ENCODE measurements at regions not wholly inside any gene's neighbourhood (a gene's known extent, or its start where the extent isn't known, plus 50 kb on each side); places are given as distances from the start of the nearest gene placed in this dataset.

DNA sequence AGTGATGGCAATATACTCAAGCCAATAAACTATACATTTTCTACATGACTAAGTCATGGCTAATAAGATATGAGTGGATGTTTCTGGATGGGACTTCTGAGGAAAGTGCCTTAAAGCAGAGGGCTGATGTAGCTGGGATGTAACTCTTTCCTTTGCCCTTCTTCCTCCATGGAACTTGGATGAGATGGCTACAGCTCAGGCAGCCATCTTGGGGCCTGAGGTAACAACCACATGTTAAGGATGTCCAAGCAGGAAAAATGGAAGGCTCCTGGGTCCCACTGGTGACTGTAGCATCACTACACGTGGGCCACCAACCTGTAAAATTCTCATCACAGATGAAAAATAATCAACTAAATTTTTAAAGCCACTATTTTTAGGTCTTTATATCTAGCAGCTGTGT, 54.4 kb upstream of the GRIP1 start:
- Histone ChIP-seq H3K27ac (replicated peaks) (no peak overlapping the region), H3K4me1 (no peaks in the 10 kb centered on the region), H3K27me3 (ENCODE audit: low read depth) (no peaks in the 10 kb centered on the region), H3K4me3 (no peak overlapping the region), H3K9me3 (replicated peaks) (no peaks in the 10 kb centered on the region), H3K36me3 (no peaks in the 10 kb centered on the region)
- intact Hi-C loops (cut with micrococcal nuclease), result no loop called here
- TF ChIP-seq, protein P1, sequence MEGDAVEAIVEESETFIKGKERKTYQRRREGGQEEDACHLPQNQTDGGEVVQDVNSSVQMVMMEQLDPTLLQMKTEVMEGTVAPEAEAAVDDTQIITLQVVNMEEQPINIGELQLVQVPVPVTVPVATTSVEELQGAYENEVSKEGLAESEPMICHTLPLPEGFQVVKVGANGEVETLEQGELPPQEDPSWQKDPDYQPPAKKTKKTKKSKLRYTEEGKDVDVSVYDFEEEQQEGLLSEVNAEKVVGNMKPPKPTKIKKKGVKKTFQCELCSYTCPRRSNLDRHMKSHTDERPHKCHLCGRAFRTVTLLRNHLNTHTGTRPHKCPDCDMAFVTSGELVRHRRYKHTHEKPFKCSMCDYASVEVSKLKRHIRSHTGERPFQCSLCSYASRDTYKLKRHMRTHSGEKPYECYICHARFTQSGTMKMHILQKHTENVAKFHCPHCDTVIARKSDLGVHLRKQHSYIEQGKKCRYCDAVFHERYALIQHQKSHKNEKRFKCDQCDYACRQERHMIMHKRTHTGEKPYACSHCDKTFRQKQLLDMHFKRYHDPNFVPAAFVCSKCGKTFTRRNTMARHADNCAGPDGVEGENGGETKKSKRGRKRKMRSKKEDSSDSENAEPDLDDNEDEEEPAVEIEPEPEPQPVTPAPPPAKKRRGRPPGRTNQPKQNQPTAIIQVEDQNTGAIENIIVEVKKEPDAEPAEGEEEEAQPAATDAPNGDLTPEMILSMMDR (IDR thresholded peaks at IDR 0.05; ENCODE audit: borderline replicate concordance), result no peak
- DNase-seq, result no peak

DNA sequence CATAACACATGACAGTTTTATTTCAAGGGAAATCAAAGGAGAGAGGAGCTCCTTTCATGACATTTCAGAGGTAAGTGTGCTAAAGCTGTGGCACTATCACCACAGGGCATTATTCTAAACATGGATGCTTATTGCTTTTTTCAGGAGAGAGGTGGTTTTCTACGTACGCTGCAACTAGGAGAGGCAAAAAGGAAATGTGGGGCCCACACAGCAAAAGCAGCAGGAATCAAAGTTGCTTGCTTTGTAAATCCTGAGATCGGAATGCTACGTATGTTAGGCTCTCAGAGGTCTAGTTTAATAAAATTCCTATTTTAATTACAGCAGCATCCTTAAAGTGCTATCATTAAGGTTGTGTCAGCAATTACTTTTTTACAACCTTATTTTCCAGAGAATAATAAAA, 55.0 kb upstream of the GRIP1 start:
- no peaks in the 10 kb centered on the region for H3K27me3 ChIP-seq (ENCODE audit: low read depth)
- no peaks in the 10 kb centered on the region for H3K9me3 ChIP-seq (replicated peaks)
- no peak overlapping the region for H3K4me3 ChIP-seq
- TF ChIP-seq, protein P1 (IDR thresholded peaks at IDR 0.05; ENCODE audit: borderline replicate concordance), result no peak
- no peak for DNase-seq
- no peak overlapping the region for H3K27ac ChIP-seq (replicated peaks)
- intact Hi-C loops (cut with micrococcal nuclease), result no loop called here
- no peaks in the 10 kb centered on the region for H3K36me3 ChIP-seq
- no peaks in the 10 kb centered on the region for H3K4me1 ChIP-seq

DNA sequence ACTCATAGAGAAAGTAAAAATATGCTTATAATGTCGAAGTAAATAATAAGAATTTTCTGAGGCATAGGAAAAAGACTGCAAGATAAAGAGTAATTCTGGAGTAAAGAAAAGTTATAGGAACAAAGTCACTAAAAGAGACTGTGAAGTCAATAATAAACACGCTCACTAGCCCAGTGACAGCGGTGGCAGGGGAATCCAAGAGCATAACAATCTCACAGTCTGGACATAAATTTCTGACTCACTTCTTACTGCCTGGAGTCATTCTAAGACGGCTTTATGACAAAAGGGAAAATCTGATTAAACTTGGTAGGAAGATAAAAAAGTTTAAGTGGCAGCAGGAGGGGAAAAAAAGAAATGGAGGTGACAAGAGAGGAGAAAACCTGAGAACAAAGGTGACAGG, 56.4 kb upstream of the GRIP1 start:
- intact Hi-C loops (cut with micrococcal nuclease), result no loop called here
- Histone ChIP-seq H3K9me3 (replicated peaks) (no peaks in the 10 kb centered on the region), H3K27ac (replicated peaks) (no peak overlapping the region), H3K4me3 (no peak overlapping the region), H3K27me3 (ENCODE audit: low read depth) (no peaks in the 10 kb centered on the region), H3K4me1 (no peaks in the 10 kb centered on the region), H3K36me3 (no peaks in the 10 kb centered on the region)
- TF ChIP-seq, protein P1 (IDR thresholded peaks at IDR 0.05; ENCODE audit: borderline replicate concordance), result no peak
- no peak for DNase-seq

- no peaks in the 10 kb centered on the region for H3K9me3 ChIP-seq (replicated peaks)
- DNase-seq, result no peak
- no peak overlapping the region for H3K27ac ChIP-seq (replicated peaks)
- H3K4me1 ChIP-seq, result no peaks in the 10 kb centered on the region
- no peaks in the 10 kb centered on the region for H3K36me3 ChIP-seq
- no peak overlapping the region for H3K4me3 ChIP-seq
- H3K27me3 ChIP-seq (ENCODE audit: low read depth), result no peaks in the 10 kb centered on the region
- intact Hi-C loops (cut with micrococcal nuclease), result no loop called here
- TF ChIP-seq, protein P1 (IDR thresholded peaks at IDR 0.05; ENCODE audit: borderline replicate concordance), result no peak
Measured at GRCh38 chr12:66736931-66737330, 58.1 kb upstream of the GRIP1 start.

DNA sequence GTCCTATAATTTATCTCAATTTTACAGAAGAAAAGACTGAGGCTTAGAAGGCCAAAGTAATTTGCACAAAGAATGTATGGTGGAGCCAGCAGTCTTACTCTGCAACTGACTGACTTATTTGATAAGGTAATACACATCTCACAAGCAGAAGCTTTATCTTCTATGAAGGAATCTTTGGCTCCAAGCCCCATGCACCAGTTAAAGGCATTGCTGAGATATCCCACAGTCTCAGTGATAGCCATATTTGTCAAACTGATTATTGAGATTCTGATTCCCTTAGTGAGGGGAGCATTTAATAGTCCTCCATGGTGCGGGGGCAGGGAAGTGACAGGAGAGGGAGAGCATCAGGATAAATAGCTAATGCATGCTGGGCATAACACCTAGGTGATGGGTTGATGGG, 60.4 kb upstream of the GRIP1 start:
- Histone ChIP-seq H3K36me3 (no peaks in the 10 kb centered on the region), H3K4me3 (no peak overlapping the region), H3K27ac (replicated peaks) (no peak overlapping the region), H3K27me3 (ENCODE audit: low read depth) (no peaks in the 10 kb centered on the region), H3K9me3 (replicated peaks) (no peaks in the 10 kb centered on the region), H3K4me1 (no peaks in the 10 kb centered on the region)
- intact Hi-C loops (cut with micrococcal nuclease), result no loop called here
- DNase-seq, result no peak
- TF ChIP-seq, protein P1 (IDR thresholded peaks at IDR 0.05; ENCODE audit: borderline replicate concordance), result no peak

Measured in left ventricle myocardium inferior (tissue), 1 donor.